DND-41 (cell line): ENCODE measurements at regions not wholly inside any gene's neighbourhood (a gene's known extent, or its start where the extent isn't known, plus 50 kb on each side); places are given as distances from the start of the nearest gene placed in this dataset.

Source experiments
- CTCF ChIP-seq: IDR thresholded peaks from 2 replicates; pipeline ENCODE4 v1.5.1; 2012; ENCODE audit warnings: borderline replicate concordance, low read length, moderate library complexity, mild to moderate bottlenecking; ENCODE audit not compliant: poor library complexity, severe bottlenecking; ENCODE audit errors: extremely low read depth
- EZH2 ChIP-seq: IDR thresholded peaks from 3 replicates; pipeline ENCODE4 v1.6.1; 2012; ENCODE audit warnings: borderline replicate concordance, low read depth, mild to moderate bottlenecking, moderate library complexity, low read length, inconsistent platforms; ENCODE audit not compliant: severe bottlenecking

- TF ChIP-seq CTCF (no peak), EZH2 (no peak)
Observed at GRCh38 chr7:17598846-17599245, 300.4 kb downstream of the AHR start.
